HG02642 (cell line): ENCODE measurements at regions not wholly inside any gene's neighbourhood (a gene's known extent, or its start where the extent isn't known, plus 50 kb on each side); places are given as distances from the start of the nearest gene placed in this dataset.

Experiments
- ATAC-seq: cut with Tn5 transposase; IDR thresholded peaks from one replicate; pipeline ENCODE4 v1.9.1; 2021; ENCODE audit warnings: mild to moderate bottlenecking; ENCODE audit not compliant: unreplicated experiment, poor library complexity

DNA sequence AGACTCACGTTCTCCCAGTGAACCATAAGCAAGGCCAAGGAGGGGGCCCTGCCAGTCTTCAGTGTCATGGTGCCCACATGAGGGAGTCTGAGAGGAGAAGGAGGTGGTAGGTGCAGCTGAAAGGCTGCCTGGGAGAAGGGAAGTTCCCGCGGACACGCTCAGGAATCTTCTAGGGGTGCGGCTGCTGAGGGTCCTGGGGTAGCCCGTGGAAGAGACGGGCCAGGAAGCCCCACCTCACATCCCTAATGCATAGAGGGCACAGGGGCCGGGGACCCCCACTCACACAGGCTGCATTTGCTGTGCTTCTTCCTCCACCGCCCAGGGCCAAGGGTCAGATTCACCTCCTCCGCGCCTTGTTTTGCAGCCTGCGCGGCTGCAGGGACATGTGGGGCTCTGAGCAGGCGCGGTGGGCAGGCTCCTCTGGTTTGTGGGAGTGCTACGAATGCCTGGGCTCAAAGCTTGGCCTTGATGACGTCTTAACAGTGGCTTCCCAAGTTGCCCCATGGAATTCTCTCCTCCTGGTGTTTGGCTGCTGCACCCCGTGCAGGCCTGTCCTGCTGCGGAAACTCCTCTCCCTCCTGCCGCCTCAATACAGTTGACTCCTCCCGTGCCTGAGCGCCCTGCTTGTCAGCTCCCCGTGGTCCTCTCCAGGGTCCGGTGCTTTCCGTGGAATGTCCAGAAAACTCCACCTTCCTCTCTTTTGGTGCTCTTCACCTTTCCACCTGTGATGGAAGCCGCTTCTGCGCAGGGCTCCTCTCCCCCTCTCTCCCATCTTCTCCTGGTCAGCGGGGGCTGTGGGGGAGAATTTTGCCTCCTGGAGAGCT is 95.7 kb downstream of the VAPA start:
- no peak for ATAC-seq

DNA sequence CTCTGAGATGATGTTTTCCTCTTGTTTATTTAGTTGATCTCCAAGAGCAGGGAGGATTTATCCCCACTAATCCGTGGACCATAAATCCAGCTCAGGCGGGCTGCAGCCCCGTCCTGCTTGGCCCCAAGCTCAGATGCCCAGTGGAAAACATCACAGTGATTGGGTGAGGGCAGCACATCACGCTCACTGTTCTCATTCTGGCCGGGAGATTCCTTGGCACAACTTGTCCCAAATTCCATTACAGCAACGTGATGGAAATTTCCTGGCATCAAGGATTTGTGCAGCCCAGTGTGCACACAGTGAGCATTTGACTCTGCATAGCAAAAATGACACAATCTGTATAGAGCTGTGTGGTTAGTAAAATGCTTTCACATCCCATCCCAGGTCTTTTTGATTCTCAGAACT is 96.8 kb downstream of the VAPA start:
- no peak for ATAC-seq

DNA sequence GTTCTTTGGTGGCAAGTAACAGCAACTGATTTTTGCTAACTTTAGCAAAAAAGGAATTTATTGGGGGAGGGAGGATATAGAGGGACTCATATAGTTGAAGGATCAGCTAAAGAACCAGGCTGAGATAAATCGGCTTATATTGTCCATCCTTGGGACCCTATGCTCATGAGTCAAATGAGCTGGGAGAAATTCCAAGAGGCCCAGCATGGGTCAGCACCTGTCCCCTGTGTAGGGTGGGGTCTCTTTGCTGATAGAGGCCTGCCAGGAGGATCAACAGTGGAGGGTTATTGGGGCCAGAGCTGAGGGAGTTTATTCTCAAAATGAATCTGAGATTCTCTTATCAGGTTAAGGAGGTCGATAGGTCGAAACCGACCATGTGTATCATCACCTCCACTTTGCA is 97.2 kb downstream of the VAPA start:
- no peak for ATAC-seq

DNA sequence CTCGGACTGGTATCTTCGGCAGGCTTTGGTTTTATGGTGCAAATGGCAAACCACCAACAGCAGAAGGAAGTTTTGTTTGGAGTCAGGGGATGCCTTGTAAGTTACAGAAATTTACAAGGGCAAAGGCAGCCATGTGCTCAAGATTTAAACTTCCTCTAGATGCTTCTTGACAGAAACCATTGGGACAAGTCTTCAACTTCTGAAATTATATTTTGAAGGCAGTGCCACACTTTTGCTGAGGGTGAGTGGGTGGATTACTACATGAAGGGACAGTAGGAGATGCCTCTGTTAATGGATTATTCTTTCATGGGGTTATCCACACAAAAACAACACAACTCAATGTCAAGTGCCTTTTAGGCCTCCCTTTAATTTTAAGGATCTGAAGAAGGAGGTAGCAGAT is 97.9 kb downstream of the VAPA start:
- no peak for ATAC-seq

DNA sequence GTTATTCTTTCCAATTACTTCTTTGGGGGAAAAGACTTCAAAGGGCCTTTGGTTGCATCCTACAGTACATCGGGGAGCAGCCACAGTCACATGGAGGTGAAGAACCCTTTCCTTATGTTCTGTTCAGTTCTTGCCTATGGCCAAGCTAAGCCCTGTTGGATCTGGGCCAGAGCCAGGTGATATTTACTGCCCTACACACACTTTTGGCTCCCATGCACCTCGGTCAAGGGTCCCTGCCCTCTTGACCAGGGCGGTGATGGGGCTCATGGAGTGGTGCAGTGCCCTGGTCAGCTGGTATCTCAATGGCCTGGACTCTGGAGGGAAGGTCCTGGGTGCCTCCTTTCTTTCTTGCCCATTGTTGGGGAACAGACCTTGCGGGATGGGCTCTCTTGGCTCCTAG is 98.7 kb downstream of the VAPA start:
- ATAC-seq = no peak

DNA sequence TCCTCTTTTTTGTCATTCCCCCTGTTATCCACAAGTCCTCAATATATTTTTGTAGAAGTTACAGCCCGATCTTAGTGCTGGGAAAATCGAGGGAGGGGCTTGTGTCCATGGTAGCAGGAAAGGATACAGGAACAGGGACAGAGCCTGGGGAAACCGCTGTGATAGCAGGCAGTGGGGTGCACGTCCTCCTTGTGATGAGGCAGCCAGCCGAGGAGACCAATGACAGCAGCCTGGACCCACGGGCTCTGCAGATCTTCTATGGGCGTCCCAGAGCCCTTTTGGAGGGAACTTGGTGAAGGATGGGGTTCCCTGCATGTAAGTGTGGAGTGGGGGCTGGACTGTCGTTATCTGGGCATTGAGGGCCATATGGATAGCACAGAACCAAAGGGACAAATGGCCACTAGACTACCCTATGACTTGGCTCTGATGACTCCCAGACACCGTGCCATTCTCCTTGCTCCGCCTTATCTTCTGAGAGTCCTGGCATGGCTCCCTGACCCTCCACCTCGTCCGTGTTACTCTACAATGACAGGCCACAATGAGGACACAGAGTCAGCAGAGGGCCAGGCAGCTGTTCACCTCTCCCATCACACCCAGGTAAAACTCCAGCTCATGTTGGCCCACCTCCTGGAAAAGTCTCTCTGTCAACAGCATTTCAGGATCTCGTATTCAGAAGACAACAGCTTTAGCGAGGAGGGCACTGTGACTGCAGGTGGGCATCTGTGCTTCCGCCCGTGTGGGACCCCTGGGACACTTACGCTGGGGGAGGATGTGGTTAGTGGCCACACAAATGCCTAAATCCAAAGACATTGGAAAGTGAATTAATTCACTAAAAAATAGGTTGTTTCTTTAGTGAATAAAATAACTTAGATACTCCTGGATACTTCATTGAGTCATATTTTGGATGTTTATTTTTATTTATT is 100.1 kb downstream of the VAPA start:
- ATAC-seq = no peak

DNA sequence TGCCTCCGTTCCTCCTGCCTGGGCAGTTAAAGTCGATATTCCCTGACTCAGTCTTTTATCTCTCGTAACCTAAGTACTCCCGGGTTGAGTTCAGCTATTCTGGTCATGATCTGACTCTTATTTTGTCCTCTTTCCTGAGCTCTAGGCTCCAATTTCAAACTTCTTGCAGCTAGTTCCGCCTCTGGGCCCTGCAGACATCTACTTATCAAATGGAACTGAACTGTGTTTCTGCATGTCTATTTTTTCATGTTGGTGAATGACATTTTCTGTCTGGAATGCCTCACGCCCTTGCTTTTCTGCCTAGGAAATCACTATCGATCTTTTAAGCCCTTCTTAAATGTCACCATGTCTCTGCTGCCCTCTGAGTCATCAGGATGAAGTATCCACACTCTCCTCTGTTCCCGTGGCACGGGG is 101.5 kb downstream of the VAPA start:
- no peak for ATAC-seq

DNA sequence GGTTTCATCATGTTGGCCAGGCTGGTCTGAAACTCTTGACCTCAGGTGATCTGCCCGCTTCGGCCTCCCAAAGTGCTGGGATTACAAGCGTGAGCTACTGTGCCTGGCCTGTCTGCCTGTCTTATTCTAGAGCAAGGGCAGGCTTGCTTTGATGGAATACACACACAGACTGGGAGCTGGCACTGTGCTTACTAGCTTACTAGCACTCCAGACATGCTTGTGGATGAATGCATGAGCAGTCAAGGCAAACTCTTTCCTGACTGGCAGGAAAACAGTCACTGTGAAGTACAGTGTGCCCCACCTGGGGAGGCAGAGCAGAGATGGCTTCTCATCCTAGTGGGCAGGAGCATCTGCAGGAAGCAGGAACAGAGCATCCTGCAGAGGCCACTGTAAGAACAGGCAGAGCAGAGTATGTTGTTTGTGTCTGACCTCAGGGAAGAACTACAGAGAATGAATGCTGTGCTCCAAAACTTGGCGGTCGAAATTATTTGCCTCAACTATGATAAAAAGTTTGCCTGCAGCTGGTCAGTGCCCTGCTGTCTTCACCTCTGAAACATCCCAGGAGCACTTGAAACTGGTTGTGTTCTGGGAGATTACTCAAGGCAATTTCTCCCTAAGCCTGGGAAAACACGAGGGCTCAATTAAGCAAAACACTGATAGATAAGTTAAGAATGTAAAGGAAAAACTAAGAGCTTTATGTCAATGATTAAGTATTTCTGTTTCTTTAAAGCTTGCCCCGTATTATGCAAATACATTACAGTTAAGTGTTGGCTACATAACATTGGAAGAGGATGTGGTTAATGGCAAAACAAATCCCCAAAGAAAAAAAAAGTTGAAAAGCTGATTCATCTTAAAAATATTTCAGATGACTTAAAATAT is 102.4 kb downstream of the VAPA start:
- no peak for ATAC-seq

DNA sequence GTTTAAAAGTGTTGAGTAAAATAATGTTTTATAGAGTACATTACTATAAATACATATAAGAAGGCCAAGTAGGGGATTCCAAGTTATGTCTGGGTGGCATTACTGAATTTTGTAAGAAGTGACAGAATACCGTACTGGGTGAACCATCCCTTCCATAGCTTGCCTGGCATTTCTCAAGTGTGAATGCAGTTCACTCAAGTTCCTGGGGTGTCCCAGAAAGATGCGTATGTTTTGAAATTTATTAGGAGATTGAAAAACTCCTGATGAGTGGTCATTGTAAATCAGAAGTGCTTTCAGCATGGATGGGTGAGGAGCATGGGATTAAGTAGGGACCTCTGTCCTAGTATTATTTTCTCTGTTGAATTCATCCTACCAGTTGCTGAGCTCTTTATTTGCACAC is 103.2 kb downstream of the VAPA start:
- ATAC-seq = no peak

DNA sequence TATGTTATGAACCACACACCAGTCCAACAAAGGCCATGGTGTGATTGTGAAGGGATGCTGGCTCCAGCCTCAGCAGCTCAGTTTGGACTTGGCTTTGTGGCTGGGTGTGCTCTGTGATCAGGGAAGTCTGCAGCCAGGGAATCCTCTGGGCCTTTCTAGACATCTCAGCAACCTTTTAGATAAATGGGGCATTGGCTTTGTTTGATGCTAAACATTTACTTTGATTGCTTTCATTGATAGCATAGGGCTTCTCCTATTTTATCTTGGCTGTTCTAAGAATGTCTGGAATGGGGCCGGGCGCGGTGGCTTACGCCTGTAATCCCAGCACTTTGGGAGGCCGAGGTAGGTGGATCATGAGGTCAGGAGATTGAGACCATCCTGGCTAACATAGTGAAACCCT is 104.5 kb downstream of the VAPA start:
- no peak for ATAC-seq

DNA sequence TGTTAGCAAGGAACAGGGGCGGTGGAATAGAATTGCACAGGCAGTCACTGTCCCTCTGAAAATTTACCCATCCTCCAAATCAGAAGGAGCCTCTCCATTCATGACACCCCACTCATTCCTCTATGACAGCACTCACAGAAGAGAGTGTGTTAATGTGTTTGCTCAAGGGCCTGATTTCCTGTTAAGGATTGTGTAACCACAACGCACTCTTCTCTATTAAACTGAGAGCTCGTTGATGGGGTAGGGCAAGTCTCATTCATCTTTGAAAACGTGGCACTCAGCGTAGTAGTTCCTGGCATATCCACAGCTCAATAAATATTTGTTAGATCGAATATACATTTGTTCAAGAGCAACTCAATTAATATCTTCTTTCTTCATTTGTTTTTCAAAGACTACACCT is 106.4 kb downstream of the VAPA start:
- ATAC-seq = no peak

DNA sequence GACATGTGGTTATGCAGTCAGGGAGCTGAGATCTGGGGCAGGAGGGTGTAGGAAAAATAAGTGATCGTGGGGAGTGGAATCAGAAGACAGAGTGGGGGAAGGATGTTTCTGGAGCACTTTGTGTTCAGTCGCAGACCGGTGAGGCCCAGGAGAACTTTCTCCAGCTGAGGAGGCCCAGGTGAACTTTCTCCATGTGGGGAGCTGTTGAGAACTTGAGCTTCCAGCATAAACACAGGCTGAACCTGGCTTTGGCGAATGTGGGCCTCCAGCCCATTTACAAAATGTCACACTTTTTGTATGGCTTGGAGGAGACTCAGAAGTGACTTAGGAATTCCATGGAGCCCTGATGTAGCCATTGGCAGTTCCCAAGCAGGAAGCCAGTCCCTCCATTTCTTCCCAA is 108.5 kb downstream of the VAPA start:
- no peak for ATAC-seq

DNA sequence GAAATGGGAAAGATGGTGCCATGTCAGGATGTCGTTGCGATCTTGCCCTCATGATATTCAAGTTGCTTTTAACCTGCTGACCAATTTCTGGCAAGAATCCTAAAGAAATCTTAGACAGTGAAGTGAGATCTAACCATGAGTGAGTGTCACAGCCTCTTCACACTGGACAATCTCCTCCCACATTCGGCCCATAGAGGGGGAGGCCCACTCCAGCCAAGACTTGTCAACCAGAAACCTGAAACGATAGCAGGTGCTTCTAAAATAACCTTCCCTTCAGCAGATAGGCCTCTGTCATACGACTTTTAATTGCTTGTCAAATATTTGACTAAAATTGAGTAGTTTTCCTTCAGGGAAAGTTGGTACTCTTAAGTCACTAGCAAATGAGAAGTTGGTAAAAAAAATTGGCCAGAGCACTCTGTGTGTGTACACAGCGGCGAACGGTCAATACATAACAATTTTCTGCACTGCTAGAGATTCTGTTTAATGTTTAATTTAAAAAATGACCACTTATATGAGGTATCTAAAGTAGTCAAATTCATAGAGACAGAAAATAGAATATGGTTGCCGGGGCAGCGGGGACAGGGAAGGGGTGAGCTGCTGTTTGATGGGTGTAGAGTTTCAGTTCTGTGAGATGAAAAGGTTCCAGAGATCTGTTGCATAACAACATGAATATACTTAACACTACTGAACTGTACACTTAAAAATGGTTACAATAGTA is 110.2 kb downstream of the VAPA start:
- ATAC-seq = no peak

DNA sequence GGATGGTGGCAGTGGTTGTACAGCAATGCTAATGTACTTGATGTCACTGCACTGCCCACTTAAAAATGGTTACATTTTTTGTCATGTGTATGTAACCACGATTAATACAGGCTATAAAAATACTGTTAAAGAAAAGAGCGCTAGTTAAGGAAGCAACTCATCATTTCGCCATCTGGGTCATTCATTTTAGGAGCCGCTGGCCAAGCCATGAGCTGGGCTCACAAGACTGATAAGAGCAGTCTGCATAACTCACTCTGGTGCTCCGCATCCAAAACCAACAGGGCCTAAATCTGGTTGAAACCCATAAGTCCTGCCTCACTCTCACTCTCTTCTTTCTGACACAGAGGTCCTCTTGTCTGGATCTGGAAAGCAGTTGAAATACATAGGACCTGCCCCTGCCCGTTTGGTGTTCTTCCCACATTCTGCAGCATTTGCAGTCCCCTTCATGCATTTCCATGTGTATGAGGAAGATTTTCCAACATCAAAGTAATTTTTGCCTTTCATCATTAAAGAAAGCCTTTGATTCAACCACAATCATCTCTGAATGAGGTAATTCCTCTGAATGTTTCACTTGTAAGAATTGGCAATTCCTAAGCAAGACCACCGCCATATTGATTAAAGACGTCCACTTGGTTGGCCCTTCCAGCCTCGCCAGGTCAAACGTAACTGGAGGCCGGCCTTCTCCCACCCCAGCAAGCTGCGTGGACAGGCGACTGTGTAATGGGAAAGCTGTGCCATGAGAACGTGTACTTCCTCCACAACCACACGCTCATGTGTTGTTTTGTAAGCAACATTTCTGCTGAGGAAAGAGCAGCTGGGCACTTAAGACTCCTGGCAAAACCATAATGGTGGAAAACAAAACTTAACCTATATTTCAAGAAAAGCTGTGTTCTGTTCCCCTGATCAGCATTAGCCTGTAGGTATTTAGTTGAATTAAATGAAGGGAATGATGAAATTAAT is 112.2 kb downstream of the VAPA start:
- ATAC-seq = no peak

DNA sequence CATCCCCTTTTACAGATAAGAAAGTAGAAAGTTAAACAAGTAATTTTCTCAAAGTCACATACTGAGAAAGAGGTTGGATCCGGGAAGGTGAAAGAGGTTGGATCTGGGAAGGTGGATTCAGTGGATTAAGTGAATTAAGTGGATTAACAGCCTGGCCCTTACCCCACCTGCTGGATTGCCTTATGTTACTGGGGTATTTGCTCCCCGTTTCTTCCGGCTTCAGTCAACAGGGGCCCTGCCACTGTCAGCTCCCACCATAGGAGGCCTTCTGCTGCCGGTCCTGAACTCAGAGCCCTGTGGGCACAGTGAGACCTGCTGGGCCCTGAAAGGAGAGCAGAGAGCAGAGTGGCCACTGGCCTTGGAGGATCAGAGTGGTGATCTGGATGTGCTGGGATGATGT is 113.2 kb downstream of the VAPA start:
- ATAC-seq = no peak

DNA sequence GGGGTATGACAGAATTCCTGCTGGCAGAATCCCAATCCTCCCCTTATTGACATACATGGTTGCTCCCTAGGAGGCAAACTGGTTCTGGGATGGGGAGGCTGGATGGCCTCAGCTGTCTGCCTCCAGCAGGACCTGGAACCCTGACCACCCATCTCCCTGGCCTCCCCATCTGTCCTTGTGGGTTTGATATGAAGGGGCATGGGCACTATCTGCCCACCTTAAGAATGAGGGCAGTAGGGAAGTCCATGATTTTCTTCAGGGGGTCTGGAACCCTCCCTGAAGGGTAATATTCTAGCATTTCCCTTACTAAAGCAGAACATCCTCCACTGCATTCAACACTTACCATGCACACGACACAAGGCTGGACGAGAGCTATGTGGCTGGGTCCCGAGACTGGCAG is 113.6 kb downstream of the VAPA start:
- no peak for ATAC-seq

DNA sequence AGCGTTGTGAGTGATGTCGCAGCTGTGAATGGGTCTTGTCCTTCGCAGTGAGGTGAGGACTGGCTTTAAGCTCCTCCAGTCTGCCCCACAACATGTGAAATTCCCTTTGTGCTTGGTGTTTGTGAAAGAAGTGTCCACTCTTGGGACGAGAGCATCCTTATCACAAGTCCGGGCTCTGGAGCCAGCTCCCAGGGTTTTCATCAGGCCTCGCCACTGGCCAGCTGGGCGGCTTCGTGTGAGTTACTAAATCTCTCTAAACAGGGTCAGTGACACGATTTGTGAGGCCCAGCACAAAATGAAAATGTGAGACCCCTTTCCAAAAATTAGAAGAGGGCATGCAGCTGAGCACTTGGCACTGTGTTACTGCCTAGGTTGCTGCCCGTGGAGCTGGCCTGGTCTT is 115.9 kb downstream of the VAPA start:
- no peak for ATAC-seq

DNA sequence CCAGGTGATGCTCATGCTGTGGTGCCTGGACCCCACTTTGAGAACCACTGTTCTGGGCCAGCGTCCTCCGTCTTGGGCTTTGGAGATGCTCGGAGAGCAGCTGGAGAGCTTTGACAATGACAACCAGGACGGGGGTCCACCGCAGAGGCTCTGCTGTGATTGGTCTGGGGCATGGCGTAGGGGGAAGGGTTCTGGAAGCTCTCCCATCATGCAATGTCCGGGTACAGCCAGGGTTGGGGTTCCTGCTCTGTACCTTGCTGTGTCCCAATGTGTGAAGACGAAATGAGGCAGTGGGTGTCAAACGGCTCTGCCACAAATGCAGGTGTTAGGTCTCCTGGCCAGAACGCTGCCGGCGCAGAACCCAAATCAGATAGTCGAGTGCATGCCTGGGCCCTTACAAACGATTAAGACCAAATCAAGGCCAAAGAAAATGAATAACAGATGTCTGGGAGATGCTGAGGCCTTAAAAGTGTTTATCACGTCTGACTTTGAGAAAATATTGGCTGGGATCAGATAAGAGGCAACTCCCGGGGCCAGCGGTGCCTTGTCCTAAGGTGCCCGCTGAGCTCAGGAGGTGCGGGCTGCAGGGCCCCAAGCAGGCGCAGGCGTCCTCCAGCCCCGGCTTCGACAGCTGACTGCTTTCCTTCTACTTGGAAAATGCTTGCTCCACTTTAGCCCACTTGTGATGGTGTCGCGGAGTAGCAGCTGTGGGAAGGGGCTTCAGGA is 117.2 kb downstream of the VAPA start:
- ATAC-seq = no peak
